Parathyroid adenoma (tissue), 2 donors: ENCODE measurements at regions not wholly inside any gene's neighbourhood (a gene's known extent, or its start where the extent isn't known, plus 50 kb on each side); places are given as distances from the start of the nearest gene placed in this dataset.
A peak's percentile ranks its signal among the peaks of the same experiment; 100 is the strongest.

Source experiments
- H2AFZ ChIP-seq: fragments of 300-600 bp; sonication (generic); one replicate; pipeline ENCODE4 v1.7.0; 2017; ENCODE audit warnings: antibody characterized with exemption, mild to moderate bottlenecking
- H3K27ac ChIP-seq: fragments of 300-600 bp; sonication (generic); one replicate; pipeline ENCODE4 v1.7.0; 2017
- H3K27me3 ChIP-seq: fragments of 300-600 bp; sonication (generic); one replicate; pipeline ENCODE4 v1.7.0; 2017; ENCODE audit warnings: low read length; ENCODE audit not compliant: control insufficient read depth, insufficient read depth
- H3K36me3 ChIP-seq: fragments of 300-600 bp; sonication (generic); one replicate; pipeline ENCODE4 v1.7.0; 2017; ENCODE audit warnings: low read length; ENCODE audit not compliant: control insufficient read depth, insufficient read depth
- H3K4me1 ChIP-seq: fragments of 300-600 bp; sonication (generic); one replicate; pipeline ENCODE4 v1.7.0; 2017; ENCODE audit warnings: control low read depth
- H3K4me2 ChIP-seq: fragments of 300-600 bp; sonication (generic); one replicate; pipeline ENCODE4 v1.7.0; 2017; ENCODE audit warnings: low read length
- H3K4me3 ChIP-seq: fragments of 300-600 bp; sonication (generic); one replicate; pipeline ENCODE4 v1.7.0; 2017; ENCODE audit warnings: low read depth, low read length
- H3K79me2 ChIP-seq: fragments of 300-600 bp; sonication (generic); one replicate; pipeline ENCODE4 v1.7.0; 2017; ENCODE audit warnings: control low read depth
- H3K9ac ChIP-seq: fragments of 300-600 bp; sonication (generic); one replicate; pipeline ENCODE4 v1.7.0; 2017; ENCODE audit warnings: mild to moderate bottlenecking
- H3K9me3 ChIP-seq: fragments of 300-600 bp; sonication (generic); one replicate; pipeline ENCODE4 v1.7.0; 2017; ENCODE audit warnings: low read length; ENCODE audit not compliant: control insufficient read depth
- CTCF ChIP-seq: fragments of 300-600 bp; sonication (generic); IDR thresholded peaks from one replicate; pipeline ENCODE4 v1.7.0; 2017; ENCODE audit warnings: antibody characterized with exemption, mild to moderate bottlenecking
- donor health status: primary hyperparathyroidism.

- no peaks in the 10 kb centered on the region for H3K27me3 ChIP-seq
- H3K79me2 ChIP-seq, result no peaks in the 10 kb centered on the region
- no peak overlapping the region for H3K4me3 ChIP-seq
- no peak overlapping the region for H2AFZ ChIP-seq
- H3K27ac ChIP-seq, result no peak overlapping the region
- H3K9me3 ChIP-seq, result no peaks in the 10 kb centered on the region
- no peak for TF ChIP-seq CTCF
- H3K9ac ChIP-seq, result no peak overlapping the region
- H3K4me1 ChIP-seq, result no peaks in the 10 kb centered on the region
- H3K36me3 ChIP-seq, result no peaks in the 10 kb centered on the region
- no peak overlapping the region for H3K4me2 ChIP-seq
Measured at GRCh38 chr4:124209626-124210025, 502.9 kb downstream of the ANKRD50 start.

DNA sequence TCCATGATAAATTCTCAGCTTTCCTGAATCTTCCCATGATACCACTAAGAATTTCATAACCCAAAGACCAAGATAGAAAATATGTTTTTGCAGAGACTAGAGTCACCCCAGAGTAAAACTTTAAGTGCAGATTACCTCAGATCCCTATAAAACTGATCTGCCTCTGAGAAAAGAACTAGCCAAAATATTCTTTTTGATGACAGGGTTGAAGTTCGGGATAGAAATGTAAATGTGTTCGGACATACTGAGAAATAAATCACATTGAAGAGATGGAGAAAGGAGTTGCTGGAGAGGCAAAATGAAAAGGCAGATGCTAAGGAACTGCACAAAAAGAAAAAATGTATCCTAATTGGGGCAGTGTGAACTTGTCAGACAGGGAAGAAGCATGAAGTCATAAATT is 501.8 kb downstream of the ANKRD50 start:
- no peak overlapping the region for H3K4me3 ChIP-seq
- no peak overlapping the region for H3K9ac ChIP-seq
- H3K27me3 ChIP-seq, result no peaks in the 10 kb centered on the region
- H3K4me1 ChIP-seq, result no peaks in the 10 kb centered on the region
- H3K27ac ChIP-seq, result no peak overlapping the region
- no peak overlapping the region for H2AFZ ChIP-seq
- no peak for TF ChIP-seq CTCF
- H3K4me2 ChIP-seq, result no peak overlapping the region
- H3K79me2 ChIP-seq, result no peaks in the 10 kb centered on the region
- H3K9me3 ChIP-seq, result no peaks in the 10 kb centered on the region
- no peaks in the 10 kb centered on the region for H3K36me3 ChIP-seq

DNA sequence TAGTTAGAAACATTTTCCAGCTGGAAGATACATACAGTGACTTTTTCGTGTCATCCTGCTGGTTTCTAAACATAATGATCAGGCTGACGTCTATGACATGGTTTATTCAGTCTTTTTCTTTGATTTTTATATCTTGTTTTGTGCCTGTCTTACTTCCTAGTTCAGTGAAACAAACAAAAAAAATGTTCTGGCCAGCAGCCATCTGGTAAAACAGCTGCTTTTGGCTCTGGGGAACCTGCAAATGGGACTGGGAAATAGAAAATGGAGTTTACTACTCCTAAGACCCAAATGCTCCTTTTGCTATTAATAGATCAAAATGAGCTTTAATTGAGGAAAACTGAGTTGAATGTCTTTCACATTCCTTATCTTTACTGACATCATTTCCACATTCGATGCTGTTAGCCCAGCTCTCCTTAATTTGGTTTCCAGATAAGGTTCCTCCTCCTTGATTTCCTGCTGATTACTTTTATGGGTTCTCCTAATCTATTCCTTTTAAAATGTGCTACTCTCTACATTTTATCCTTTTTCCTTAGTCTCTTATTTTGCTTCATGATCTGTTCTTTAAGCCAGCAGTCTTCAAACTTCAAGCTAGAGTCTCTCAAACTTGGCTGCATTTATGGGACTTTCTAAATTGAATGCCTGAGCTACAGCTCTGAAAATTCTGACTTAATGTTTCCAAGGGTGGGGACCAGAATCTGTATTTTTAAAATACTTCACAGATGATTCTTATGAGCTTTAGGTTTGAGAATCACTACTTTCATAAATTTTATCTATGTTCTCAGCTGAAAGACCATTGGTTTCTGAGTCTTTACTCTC is 499.5 kb downstream of the ANKRD50 start:
- no peaks in the 10 kb centered on the region for H3K36me3 ChIP-seq
- H3K27ac ChIP-seq, result peak overlapping the region; percentile 15

GRCh38 chr4:124219389-124219788 is 493.1 kb downstream of the ANKRD50 start:
- no peaks in the 10 kb centered on the region for H3K79me2 ChIP-seq
- no peak overlapping the region for H3K27ac ChIP-seq
- no peak overlapping the region for H3K4me2 ChIP-seq
- H3K9ac ChIP-seq, result no peak overlapping the region
- no peaks in the 10 kb centered on the region for H3K27me3 ChIP-seq
- no peak overlapping the region for H3K4me3 ChIP-seq
- no peaks in the 10 kb centered on the region for H3K9me3 ChIP-seq
- no peak for TF ChIP-seq CTCF
- no peaks in the 10 kb centered on the region for H3K36me3 ChIP-seq
- no peaks in the 10 kb centered on the region for H3K4me1 ChIP-seq
- H2AFZ ChIP-seq, result no peak overlapping the region

More for the DNA sequence above, 499.5 kb downstream of the ANKRD50 start:
- no peak overlapping the region for H3K4me3 ChIP-seq
- H2AFZ ChIP-seq, result no peak overlapping the region
- H3K79me2 ChIP-seq, result no peaks in the 10 kb centered on the region
- no peak for TF ChIP-seq CTCF
- no peaks in the 10 kb centered on the region for H3K9me3 ChIP-seq
- no peak overlapping the region for H3K4me2 ChIP-seq
- H3K27me3 ChIP-seq, result no peaks in the 10 kb centered on the region
- H3K4me1 ChIP-seq, result no peaks in the 10 kb centered on the region
- H3K9ac ChIP-seq, result no peak overlapping the region

GRCh38 chr4:124224256-124224655 is 488.3 kb downstream of the ANKRD50 start:
- Histone ChIP-seq H3K9ac (no peak overlapping the region), H3K36me3 (no peaks in the 10 kb centered on the region), H2AFZ (no peak overlapping the region), H3K4me3 (no peak overlapping the region), H3K79me2 (no peaks in the 10 kb centered on the region), H3K9me3 (no peaks in the 10 kb centered on the region), H3K27me3 (no peaks in the 10 kb centered on the region), H3K4me1 (no peaks in the 10 kb centered on the region), H3K27ac (no peak overlapping the region), H3K4me2 (no peak overlapping the region)
- no peak for TF ChIP-seq CTCF
